SK-N-SH (cell line): ENCODE measurements at regions not wholly inside any gene's neighbourhood (a gene's known extent, or its start where the extent isn't known, plus 50 kb on each side); places are given as distances from the start of the nearest gene placed in this dataset.
A peak's percentile ranks its signal among the peaks of the same experiment; 100 is the strongest.

Source experiments
- CTCF ChIA-PET: fragments of 300-600, 350-600 bp; formaldehyde crosslinking; extraction: SDS; loops from one replicate; lab custom pipeline; 2021; lab: Yijun Ruan, JAX
- POLR2A ChIA-PET: fragments of 350-600 bp; sonication (Branson Sonifier 250); formaldehyde crosslinking; extraction: SDS; loops from one replicate; lab custom pipeline; 2020; ENCODE audit warnings: antibody characterized with exemption, inconsistent platforms; lab: Yijun Ruan, JAX
- DNase-seq: peaks from one replicate; pipeline ENCODE4 v3.0.0; 2012
- H2AFZ ChIP-seq: fragments of 200-600 bp; sonication (generic); 2 replicates; pipeline ENCODE4 v1.8.1; 2016; ENCODE audit warnings: antibody characterized with exemption, mild to moderate bottlenecking, low read depth
- H3F3A ChIP-seq: fragments of 200-600 bp; sonication (generic); replicated peaks from 2 replicates; pipeline ENCODE3; 2016; ENCODE audit warnings: antibody characterized with exemption, mild to moderate bottlenecking; ENCODE audit not compliant: insufficient read depth
- H3K27ac ChIP-seq, 2 experiments: fragments of 200-500 bp in 1 of 2; fragments of 200-600 bp in 1 of 2; sonication (Bioruptor generic) in 1 of 2; sonication (generic), shearing (Covaris generic) in 1 of 2; 2 replicates each; pipeline versions ENCODE4 v1.5.1 to v1.6.1; 2014 to 2016; ENCODE audit warnings: low read depth in 2 of 2, inconsistent platforms in 1 of 2, low read length in 1 of 2, mild to moderate bottlenecking in 1 of 2, mixed read lengths in 1 of 2
- H3K27me3 ChIP-seq: fragments of 200-600 bp; sonication (generic), shearing (Covaris generic); 2 replicates; pipeline ENCODE4 v1.6.1; 2016; ENCODE audit warnings: mixed run types; ENCODE audit not compliant: insufficient read depth
- H3K36me3 ChIP-seq, 2 experiments: fragments of 200-500 bp in 1 of 2; fragments of 200-600 bp in 1 of 2; sonication (Bioruptor generic) in 1 of 2; sonication (generic) in 1 of 2; replicated peaks in 1 of 2; 2 replicates each; pipeline versions ENCODE3 to v1.5.1; 2014 to 2016; ENCODE audit warnings: low read length in 1 of 2, mild to moderate bottlenecking in 1 of 2; ENCODE audit not compliant: insufficient read depth in 2 of 2, control insufficient read depth in 1 of 2
- H3K4me1 ChIP-seq, 2 experiments: fragments of 200-500 bp in 1 of 2; fragments of 200-600 bp in 1 of 2; sonication (Bioruptor generic) in 1 of 2; sonication (generic), shearing (Covaris generic) in 1 of 2; 2 replicates each; pipeline versions ENCODE4 v1.5.1 to v1.6.1; 2014 to 2016; ENCODE audit warnings: low read depth in 1 of 2, low read length in 1 of 2, mixed run types in 1 of 2; ENCODE audit not compliant: insufficient read depth in 2 of 2, control insufficient read depth in 1 of 2
- H3K4me2 ChIP-seq: fragments of 200-600 bp; sonication (generic), shearing (Covaris generic); 2 replicates; pipeline ENCODE4 v1.6.1; 2017; ENCODE audit warnings: mixed run types
- H3K4me3 ChIP-seq, 2 experiments: fragments of 200-500 bp in 1 of 2; fragments of 200-600 bp in 1 of 2; sonication (Bioruptor generic) in 1 of 2; sonication (generic), shearing (Covaris generic) in 1 of 2; 2 replicates each; pipeline versions ENCODE4 v1.5.1 to v1.8.1; 2014 to 2016; ENCODE audit warnings: low read depth in 2 of 2, inconsistent platforms in 1 of 2, low read length in 1 of 2, mild to moderate bottlenecking in 1 of 2, mixed read lengths in 1 of 2, moderate library complexity in 1 of 2
- H3K79me2 ChIP-seq: fragments of 200-600 bp; sonication (generic); 2 replicates; pipeline ENCODE4 v1.8.1; 2017; ENCODE audit warnings: mild to moderate bottlenecking; ENCODE audit not compliant: insufficient read depth
- H3K9ac ChIP-seq: fragments of 200-600 bp; sonication (generic); 2 replicates; pipeline ENCODE4 v1.6.1; 2017; ENCODE audit warnings: mixed run types
- H3K9me2 ChIP-seq: fragments of 200-600 bp; sonication (generic); 2 replicates; pipeline ENCODE4 v1.6.1; 2017; ENCODE audit warnings: mixed run types
- H3K9me3 ChIP-seq: fragments of 200-600 bp; sonication (generic); 2 replicates; pipeline ENCODE4 v1.6.1; 2017; ENCODE audit warnings: mixed run types, mild to moderate bottlenecking, moderate library complexity
- H4K20me1 ChIP-seq: fragments of 200-600 bp; sonication (generic); 2 replicates; pipeline ENCODE4 v1.6.1; 2017; ENCODE audit warnings: mild to moderate bottlenecking, mixed run types; ENCODE audit not compliant: insufficient read depth
- CTCF ChIP-seq: fragments of 200-600 bp; sonication (generic); IDR thresholded peaks from 2 replicates; pipeline ENCODE4 v1.6.1; 2017; ENCODE audit warnings: antibody characterized with exemption, mild to moderate bottlenecking, moderate library complexity
- ELF1 ChIP-seq: IDR thresholded peaks from 2 replicates; pipeline ENCODE4 v1.4.0; 2012
- FOSL2 ChIP-seq: IDR thresholded peaks from 2 replicates; pipeline ENCODE4 v1.4.0; 2012; ENCODE audit warnings: low read depth, mild to moderate bottlenecking, moderate library complexity, borderline replicate concordance
- GATA2 ChIP-seq: sonication (generic); formaldehyde crosslinking; IDR thresholded peaks from 2 replicates; pipeline ENCODE4 v1.5.0; 2020; ENCODE audit warnings: mild to moderate bottlenecking, missing genetic modification reagents
- JUND ChIP-seq: IDR thresholded peaks from 2 replicates; pipeline ENCODE4 v1.4.0; 2012
- MAX ChIP-seq: IDR thresholded peaks from 2 replicates; pipeline ENCODE4 v1.4.0; 2012; ENCODE audit warnings: low read depth
- NRF1 ChIP-seq: IDR thresholded peaks from 2 replicates; pipeline ENCODE4 v1.6.1; 2012; ENCODE audit warnings: low read depth, mild to moderate bottlenecking, low read length
- PBX3 ChIP-seq: IDR thresholded peaks from 2 replicates; pipeline ENCODE4; 2012
- POLR2AphosphoS5 ChIP-seq: IDR thresholded peaks from 2 replicates; pipeline ENCODE4 v1.6.1; 2012; ENCODE audit warnings: low read depth, low read length
- RCOR1 ChIP-seq: fragments of 150-350 bp; IDR thresholded peaks from 2 replicates; pipeline ENCODE4 v1.6.1; 2017; ENCODE audit warnings: antibody characterized with exemption, low read length
- REST ChIP-seq: IDR thresholded peaks from 2 replicates; pipeline ENCODE4 v1.6.1; 2012; ENCODE audit warnings: mild to moderate bottlenecking, low read depth, low read length, moderate library complexity
- RFX5 ChIP-seq: IDR thresholded peaks from 2 replicates; pipeline ENCODE4 v1.6.1; 2012; ENCODE audit warnings: mild to moderate bottlenecking, improper control_type of control experiment, low read length
- TCF12 ChIP-seq: IDR thresholded peaks from 2 replicates; pipeline ENCODE4 v1.4.0; 2012
- TEAD4 ChIP-seq: IDR thresholded peaks from 2 replicates; pipeline ENCODE4 v1.4.0; 2012; ENCODE audit warnings: mild to moderate bottlenecking, borderline replicate concordance; ENCODE audit not compliant: insufficient read depth
- USF2 ChIP-seq: fragments of 150-350 bp; IDR thresholded peaks from 2 replicates; pipeline ENCODE4 v1.6.1; 2017; ENCODE audit warnings: antibody characterized with exemption, low read length, low read depth, borderline replicate concordance
- WGBS: methylation state at CpG from one replicate; pipeline ENCODE4 v1.1.6; 2017; ENCODE audit warnings: low lambda C conversion rate; 5-methylcytosine and 5-hydroxymethylcytosine counted together

- Histone ChIP-seq H3K9ac (peak overlapping the region; percentile 61; the same call in 1 of the 2 replicates), H3K4me1 (peaks cover 0 to 4% of the 10 kb centered on the region in 2 experiments; a peak in 1 of 4 replicates), H3K4me2 (peak overlapping the region; percentile 62), H2AFZ (peak overlapping the region; percentile 87), H4K20me1 (no peaks in the 10 kb centered on the region), H3K79me2 (no peaks in the 10 kb centered on the region), H3K36me3 (no peaks in the 10 kb centered on the region), H3K27ac (peak overlapping the region in 1 of 2 experiments; percentile 69; a peak in 2 of 4 replicates), H3K9me2 (no peaks in the 10 kb centered on the region), H3F3A (peaks cover 8% of the 10 kb centered on the region), H3K9me3 (no peaks in the 10 kb centered on the region), H3K4me3 (no peak overlapping the region), H3K27me3 (no peaks in the 10 kb centered on the region)
- 39% methylated on average over 6 of the region's 6 CpGs for WGBS
- TF ChIP-seq TCF12 (peak; percentile 45; the same call in 1 of the 2 replicates), FOSL2 (peak; percentile 54; the same call in 1 of the 2 replicates), JUND (peak; percentile 68), MAX (peak; percentile 45; the same call in 1 of the 2 replicates), POLR2AphosphoS5 (no peak), RCOR1 (no peak)
- ChIA-PET CTCF (interaction anchor here (1.6 kb wide), 2 partner anchors 42 to 79 kb away, joined by 3 to 4 read pairs; no protein-coding TSS in a partner anchor), POLR2A (no interaction called here)
- DNase-seq: no peak
These were observed 63.6 kb downstream of the SPINK2 start for GRCh38 chr4:56757821-56758411.

- ChIA-PET POLR2A (no interaction called here), CTCF (interaction anchor here (0.6 to 1.6 kb wide), 2 partner anchors 42 to 49 kb away, joined by 3 to 4 read pairs; no protein-coding TSS in a partner anchor)
- H3K27me3 ChIP-seq: no peaks in the 10 kb centered on the region
- no peaks in the 10 kb centered on the region for H3K9me2 ChIP-seq
- DNase-seq: no peak
- H3K79me2 ChIP-seq: no peaks in the 10 kb centered on the region
- TF ChIP-seq RFX5 (no peak), NRF1 (no peak), PBX3 (no peak), USF2 (no peak), CTCF (no peak), TEAD4 (no peak), ELF1 (no peak), FOSL2 (no peak), MAX (no peak), GATA2 (CRISPR knock-in tag) (no peak), REST (no peak)
- H3K4me2 ChIP-seq: peak overlapping the region; percentile 62
- no peak overlapping the region for H3K4me3 ChIP-seq
- no peaks in the 10 kb centered on the region for H3K36me3 ChIP-seq
- H4K20me1 ChIP-seq: no peaks in the 10 kb centered on the region
- peak overlapping the region; percentile 87; the same call in 1 of the 2 replicates for H2AFZ ChIP-seq
- peaks cover 8% of the 10 kb centered on the region for H3F3A ChIP-seq
- no peaks in the 10 kb centered on the region for H3K9me3 ChIP-seq
- H3K4me1 ChIP-seq: peaks cover 0 to 4% of the 10 kb centered on the region in 2 experiments; a peak in 1 of 4 replicates
- 75% methylated on average over 5 of the region's 5 CpGs for WGBS
- H3K27ac ChIP-seq: peak overlapping the region in 1 of 2 experiments; percentile 69; a peak in 2 of 4 replicates
- peak overlapping the region; percentile 61; the same call in 1 of the 2 replicates for H3K9ac ChIP-seq
These were observed 64.2 kb downstream of the SPINK2 start for GRCh38 chr4:56757261-56757746.
